Smooth muscle cell (in vitro differentiated cells): ENCODE measurements at regions not wholly inside any gene's neighbourhood (a gene's known extent, or its start where the extent isn't known, plus 50 kb on each side); places are given as distances from the start of the nearest gene placed in this dataset.

ENCODE experiments used
- DNase-seq: peaks from one replicate; lab custom pipeline; 2025; ENCODE audit not compliant: unreplicated experiment; lab: John Stamatoyannopoulos, UW
- H2AFZ ChIP-seq: fragments of 200-600 bp; sonication (generic); 2 replicates; pipeline ENCODE4 v1.6.0; 2016; ENCODE audit warnings: antibody characterized with exemption, low read depth, mild to moderate bottlenecking
- H3F3A ChIP-seq: fragments of 200-600 bp; sonication (generic); 2 replicates; pipeline ENCODE4 v1.6.0; 2017; ENCODE audit warnings: antibody characterized with exemption, low read depth
- H3K27ac ChIP-seq: fragments of 200-600 bp; sonication (generic); 2 replicates; pipeline ENCODE4 v1.5.1; 2016; ENCODE audit warnings: low read depth, mild to moderate bottlenecking
- H3K27me3 ChIP-seq: fragments of 200-600 bp; sonication (generic); 2 replicates; pipeline ENCODE4 v1.6.1; 2016; ENCODE audit warnings: low read depth, mild to moderate bottlenecking
- H3K36me3 ChIP-seq: fragments of 200-600 bp; sonication (generic); 2 replicates; pipeline ENCODE4 v1.5.1; 2016; ENCODE audit warnings: low read depth
- H3K4me1 ChIP-seq: fragments of 200-600 bp; sonication (generic); 2 replicates; pipeline ENCODE4 v1.5.1; 2016; ENCODE audit warnings: low read depth
- H3K4me2 ChIP-seq: fragments of 200-600 bp; sonication (generic); 2 replicates; pipeline ENCODE4 v1.6.0; 2016; ENCODE audit warnings: mild to moderate bottlenecking
- H3K4me3 ChIP-seq: fragments of 200-600 bp; sonication (generic); 2 replicates; pipeline ENCODE4 v1.5.1; 2016; ENCODE audit warnings: mild to moderate bottlenecking
- H3K79me2 ChIP-seq: fragments of 200-600 bp; sonication (generic); 2 replicates; pipeline ENCODE4 v1.6.0; 2016; ENCODE audit warnings: low read depth, mild to moderate bottlenecking
- H3K9ac ChIP-seq: fragments of 200-600 bp; sonication (generic); 2 replicates; pipeline ENCODE4 v1.6.0; 2016; ENCODE audit warnings: low read depth
- H3K9me3 ChIP-seq: fragments of 200-600 bp; sonication (generic); replicated peaks from 2 replicates; pipeline ENCODE4 v1.5.1; 2016; ENCODE audit warnings: low read depth
- H4K20me1 ChIP-seq: fragments of 200-600 bp; sonication (generic); 2 replicates; pipeline ENCODE4 v1.6.0; 2016; ENCODE audit warnings: low read depth
- WGBS: methylation state at CpG from one replicate; pipeline ENCODE4 v1.1.7; 2016; ENCODE audit warnings: low lambda C conversion rate; 5-methylcytosine and 5-hydroxymethylcytosine counted together
- TF ChIP-seq, protein P1 (sequence below): fragments of 200-600 bp; sonication (generic); IDR thresholded peaks from 2 replicates; pipeline ENCODE4 v1.5.1; 2017; ENCODE audit warnings: borderline replicate concordance, mild to moderate bottlenecking, antibody characterized with exemption; ENCODE audit not compliant: insufficient read depth, poor library complexity, severe bottlenecking

DNA sequence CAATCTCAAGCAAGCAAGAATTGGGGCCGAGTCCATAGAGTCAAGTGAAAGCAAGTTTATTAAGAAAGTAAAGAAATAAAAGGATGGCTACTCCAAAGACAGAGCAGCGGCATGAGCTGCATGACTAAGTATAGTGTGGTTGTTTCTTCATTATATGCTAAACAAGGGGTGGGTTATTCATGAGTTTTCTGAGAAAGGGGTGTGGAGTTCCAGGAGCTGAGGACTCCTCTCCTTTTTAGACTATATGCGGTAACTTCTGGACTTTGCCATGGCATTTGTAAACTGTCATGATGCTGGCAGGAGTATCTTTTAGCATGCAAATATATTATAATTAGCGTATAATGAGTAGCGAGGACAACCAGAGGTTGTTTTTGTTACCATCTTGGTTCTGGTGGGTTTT, 819.9 kb downstream of the KCNJ2 start:
- Histone ChIP-seq H3F3A (no peaks in the 10 kb centered on the region), H3K36me3 (no peaks in the 10 kb centered on the region), H4K20me1 (no peaks in the 10 kb centered on the region), H3K9me3 (peaks cover 12% of the 10 kb centered on the region), H3K27ac (no peak overlapping the region), H3K4me1 (peaks cover 8% of the 10 kb centered on the region), H3K4me3 (no peak overlapping the region), H3K79me2 (no peaks in the 10 kb centered on the region), H3K9ac (no peak overlapping the region), H2AFZ (no peak overlapping the region), H3K27me3 (no peaks in the 10 kb centered on the region), H3K4me2 (no peak overlapping the region)
- no peak for DNase-seq
- WGBS, result 97% methylated on average over 5 of the region's 5 CpGs
- TF ChIP-seq, protein P1, sequence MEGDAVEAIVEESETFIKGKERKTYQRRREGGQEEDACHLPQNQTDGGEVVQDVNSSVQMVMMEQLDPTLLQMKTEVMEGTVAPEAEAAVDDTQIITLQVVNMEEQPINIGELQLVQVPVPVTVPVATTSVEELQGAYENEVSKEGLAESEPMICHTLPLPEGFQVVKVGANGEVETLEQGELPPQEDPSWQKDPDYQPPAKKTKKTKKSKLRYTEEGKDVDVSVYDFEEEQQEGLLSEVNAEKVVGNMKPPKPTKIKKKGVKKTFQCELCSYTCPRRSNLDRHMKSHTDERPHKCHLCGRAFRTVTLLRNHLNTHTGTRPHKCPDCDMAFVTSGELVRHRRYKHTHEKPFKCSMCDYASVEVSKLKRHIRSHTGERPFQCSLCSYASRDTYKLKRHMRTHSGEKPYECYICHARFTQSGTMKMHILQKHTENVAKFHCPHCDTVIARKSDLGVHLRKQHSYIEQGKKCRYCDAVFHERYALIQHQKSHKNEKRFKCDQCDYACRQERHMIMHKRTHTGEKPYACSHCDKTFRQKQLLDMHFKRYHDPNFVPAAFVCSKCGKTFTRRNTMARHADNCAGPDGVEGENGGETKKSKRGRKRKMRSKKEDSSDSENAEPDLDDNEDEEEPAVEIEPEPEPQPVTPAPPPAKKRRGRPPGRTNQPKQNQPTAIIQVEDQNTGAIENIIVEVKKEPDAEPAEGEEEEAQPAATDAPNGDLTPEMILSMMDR, result no peak

DNA sequence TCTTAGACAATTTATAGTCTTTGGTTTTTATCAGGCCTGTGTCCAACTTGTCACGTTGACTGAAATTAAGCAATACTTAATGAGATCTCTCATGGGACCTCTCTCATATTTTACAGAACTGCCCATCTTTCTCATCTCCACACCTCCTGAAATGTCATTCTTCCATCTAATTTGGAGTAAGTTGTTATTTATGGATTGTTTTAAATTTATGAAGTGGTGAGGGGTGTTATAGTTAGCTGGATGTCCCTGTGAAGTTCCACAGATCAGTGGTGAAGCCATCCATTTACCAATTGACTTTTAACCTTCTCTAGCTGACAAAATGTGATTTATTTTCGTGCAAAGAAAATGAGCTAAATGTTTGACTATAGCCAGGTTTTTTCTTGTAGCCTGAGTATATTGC, 824.9 kb downstream of the KCNJ2 start:
- H3F3A ChIP-seq, result no peaks in the 10 kb centered on the region
- H3K27ac ChIP-seq, result no peak overlapping the region
- no peak for DNase-seq
- H2AFZ ChIP-seq, result no peak overlapping the region
- WGBS, result 93% methylated on average over 2 of the region's 2 CpGs
- TF ChIP-seq, protein P1, result no peak
- no peaks in the 10 kb centered on the region for H3K4me1 ChIP-seq
- H3K4me2 ChIP-seq, result no peak overlapping the region
- H3K27me3 ChIP-seq, result no peaks in the 10 kb centered on the region
- H4K20me1 ChIP-seq, result no peaks in the 10 kb centered on the region
- no peaks in the 10 kb centered on the region for H3K36me3 ChIP-seq
- no peaks in the 10 kb centered on the region for H3K9me3 ChIP-seq
- H3K4me3 ChIP-seq, result no peak overlapping the region
- H3K9ac ChIP-seq, result no peak overlapping the region
- H3K79me2 ChIP-seq, result no peaks in the 10 kb centered on the region

DNA sequence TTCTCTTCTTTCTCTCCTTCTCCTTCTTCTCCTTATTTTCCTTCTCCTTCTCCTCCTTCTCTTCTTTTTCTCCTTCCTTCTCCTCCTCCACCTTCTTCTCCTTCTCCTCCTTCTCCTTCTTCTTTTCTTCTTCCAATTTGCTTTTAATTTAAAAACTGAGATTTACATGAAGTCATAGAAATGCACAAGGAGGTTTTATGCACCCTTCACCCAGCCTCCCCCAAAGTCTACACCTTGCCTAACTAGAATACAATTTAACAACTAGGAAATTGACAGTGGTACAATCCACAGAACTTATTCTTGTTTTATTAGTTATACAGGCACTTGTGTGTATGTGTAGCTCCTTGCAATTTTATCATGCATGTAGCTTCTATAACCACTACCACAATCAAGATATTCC, 826.7 kb downstream of the KCNJ2 start:
- Histone ChIP-seq H3F3A (no peaks in the 10 kb centered on the region), H3K27me3 (no peaks in the 10 kb centered on the region), H3K9me3 (no peaks in the 10 kb centered on the region), H3K79me2 (no peaks in the 10 kb centered on the region), H3K4me3 (no peak overlapping the region), H3K9ac (no peak overlapping the region), H3K4me1 (no peaks in the 10 kb centered on the region), H3K4me2 (no peak overlapping the region), H3K27ac (no peak overlapping the region), H2AFZ (no peak overlapping the region), H4K20me1 (no peaks in the 10 kb centered on the region), H3K36me3 (no peaks in the 10 kb centered on the region)
- TF ChIP-seq, protein P1, result no peak
- no peak for DNase-seq

DNA sequence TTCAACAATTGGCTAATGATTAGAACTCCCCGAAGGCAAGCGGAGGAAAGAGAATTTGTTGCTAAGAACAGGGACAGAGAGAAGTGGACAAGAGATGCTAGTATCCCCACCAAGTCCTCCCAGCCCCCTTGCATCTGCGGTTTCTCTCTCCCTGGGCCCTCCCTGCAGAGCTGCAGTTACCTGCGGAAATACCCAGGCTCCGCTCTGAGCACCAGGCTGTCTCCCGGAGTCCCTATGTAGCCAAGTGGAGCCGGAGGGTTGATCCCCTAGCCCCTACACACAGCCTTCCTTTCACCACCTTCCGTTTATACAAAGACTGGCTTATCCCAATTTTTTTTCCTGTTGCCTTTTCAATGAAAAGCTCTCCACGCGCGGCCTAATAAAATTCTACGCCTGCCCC, 834.4 kb downstream of the KCNJ2 start:
- TF ChIP-seq, protein P1, result no peak
- Histone ChIP-seq H2AFZ (no peak overlapping the region), H3K4me2 (no peak overlapping the region)

More for the DNA sequence above, 834.4 kb downstream of the KCNJ2 start:
- DNase-seq, result no peak
- H4K20me1 ChIP-seq, result no peaks in the 10 kb centered on the region
- H3K27me3 ChIP-seq, result no peaks in the 10 kb centered on the region
- no peak overlapping the region for H3K4me3 ChIP-seq
- H3K79me2 ChIP-seq, result no peaks in the 10 kb centered on the region
- no peaks in the 10 kb centered on the region for H3K4me1 ChIP-seq
- no peaks in the 10 kb centered on the region for H3K36me3 ChIP-seq
- no peak overlapping the region for H3K27ac ChIP-seq
- H3K9ac ChIP-seq, result no peak overlapping the region
- H3F3A ChIP-seq, result no peaks in the 10 kb centered on the region
- WGBS, result 74% methylated on average over 12 of the region's 12 CpGs
- H3K9me3 ChIP-seq, result no peaks in the 10 kb centered on the region
